Right lobe of liver (tissue), 4 donors: ENCODE measurements at regions not wholly inside any gene's neighbourhood (a gene's known extent, or its start where the extent isn't known, plus 50 kb on each side); places are given as distances from the start of the nearest gene placed in this dataset.

ENCODE experiments used
- CTCF ChIP-seq, 4 donors: fragments of 200-600 bp in 3 of 4; fragments of 450-650 bp in 1 of 4; IDR thresholded peaks; one replicate each; pipeline versions ENCODE4 v1.5.1 to v1.8.0; 2016 to 2022; ENCODE audit warnings: antibody characterized with exemption in 4 of 4, mild to moderate bottlenecking in 2 of 4
- POLR2A ChIP-seq: fragments of 450-650 bp; IDR thresholded peaks from one replicate; pipeline ENCODE4 v1.6.1; 2017; ENCODE audit warnings: antibody characterized with exemption, mild to moderate bottlenecking
- donor health status: DM: no; HTN: no; CAD: no.
- donor health status: DM: no; HTN: no; CAD: no.
- donor health status: DM: no; HTN: yes; CAD: no.

- TF ChIP-seq CTCF (IDR thresholded peaks at IDR 0.05) (no peak), POLR2A (no peak)
These were observed 143.1 kb downstream of the TLE3 start for GRCh38 chr15:69954666-69955065.
